ENCODE measurements at regions not wholly inside any gene's neighbourhood (a gene's known extent, or its start where the extent isn't known, plus 50 kb on each side); places are given as distances from the start of the nearest gene placed in this dataset.

DNA sequence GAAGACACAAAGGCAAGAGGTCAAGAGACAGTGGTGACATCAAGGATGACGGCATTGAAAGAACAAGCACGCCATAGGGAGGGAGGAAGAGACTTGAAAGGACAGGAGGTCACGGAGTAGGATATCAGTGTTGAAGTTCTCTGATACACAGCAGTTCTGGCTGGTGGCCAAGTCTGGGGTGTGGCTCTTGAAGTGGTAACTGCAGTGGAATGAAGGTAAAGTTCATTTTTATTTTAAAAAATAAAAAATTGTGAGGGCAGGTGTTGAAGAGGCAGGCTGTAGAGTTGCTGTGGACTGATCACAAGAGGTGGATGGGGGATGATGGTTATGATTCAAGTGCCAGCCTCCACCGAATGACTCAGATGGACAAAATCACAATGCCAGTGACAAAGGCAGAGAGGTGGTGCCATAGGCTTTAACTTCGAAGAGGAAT, 53.2 kb upstream of the BMP2 start:
- Mint-ChIP-seq H3K9me3 (peaks cover 0 to 5% of the 10 kb centered on the region in 2 experiments; a peak in 1 of 5 replicates), H3K27ac (no peak overlapping the region), H3K4me1 (peaks cover 4% of the 10 kb centered on the region in 2 experiments), H3K27me3 (ENCODE audit: low read depth) (no peaks in the 10 kb centered on the region; the same call in 1 of the 2 replicates), H3K4me3 (no peak overlapping the region), H3K36me3 (ENCODE audit: insufficient read depth in 1 of 3, low read depth in 3 of 3) (peaks cover 0 to 5% (median 3%) of the 10 kb centered on the region in 3 experiments; a peak in 2 of 7 replicates)
- H3K23ac ChIP-seq (ENCODE audit: insufficient read length, low read depth, low read length): no peak overlapping the region
- no peaks in the 10 kb centered on the region for H3K79me1 ChIP-seq (ENCODE audit: insufficient read depth, low read depth, low read length, poor library complexity, severe bottlenecking)
- no peak overlapping the region for H3K18ac ChIP-seq (ENCODE audit: insufficient read length, low read depth, low read length)
- no peak overlapping the region for H3K4ac ChIP-seq (ENCODE audit: low read depth, low read length)
- no peak overlapping the region for H3K27ac ChIP-seq (ENCODE audit: insufficient read length, low read depth, low read length)
- DNase-seq: no peak
- H2AK5ac ChIP-seq (ENCODE audit: insufficient read length, low read length): no peak overlapping the region
- H3K27me3 ChIP-seq (ENCODE audit: insufficient read depth, low read length): no peaks in the 10 kb centered on the region
- H3K4me1 ChIP-seq (ENCODE audit: insufficient read depth, low read length): no peaks in the 10 kb centered on the region
- no peak overlapping the region for H4K8ac ChIP-seq (replicated peaks; ENCODE audit: insufficient read length, low read depth, low read length)
- no peak overlapping the region for H3K56ac ChIP-seq (ENCODE audit: insufficient read length, low read depth, low read length)
- H3T11ph ChIP-seq (ENCODE audit: low read length): no peak overlapping the region
- no peak overlapping the region for H4K91ac ChIP-seq (ENCODE audit: insufficient read length, low read depth, low read length)
- no peak overlapping the region for H2BK15ac ChIP-seq (ENCODE audit: low read depth, low read length)
- WGBS (ENCODE audit: extremely low coverage, insufficient read length, low lambda C conversion rate): no CpG with 5 or more reads among the region's 5 CpGs
- no peaks in the 10 kb centered on the region for H3K9me3 ChIP-seq (ENCODE audit: control insufficient read depth, low read depth, low read length)
- H4K5ac ChIP-seq (ENCODE audit: insufficient read length, low read depth, low read length): no peak overlapping the region
- H2BK12ac ChIP-seq (ENCODE audit: insufficient read length, low read depth, low read length): no peak overlapping the region
- H3K4me2 ChIP-seq (ENCODE audit: insufficient read depth, insufficient read length, low read length): no peak overlapping the region
- no peaks in the 10 kb centered on the region for H4K20me1 ChIP-seq (ENCODE audit: control insufficient read depth, insufficient read depth, insufficient read length)
- no peak overlapping the region for H2BK5ac ChIP-seq (ENCODE audit: insufficient read length, low read length)
- H3K23me2 ChIP-seq (ENCODE audit: insufficient read length, low read depth, low read length, poor library complexity, severe bottlenecking): no peaks in the 10 kb centered on the region
- no peak overlapping the region for H3K9ac ChIP-seq (ENCODE audit: extremely low read depth, insufficient read length, low read length)
- H3K14ac ChIP-seq (ENCODE audit: insufficient read depth, low read length): no peak overlapping the region
- no peaks in the 10 kb centered on the region for H3K79me2 ChIP-seq (ENCODE audit: insufficient read depth, low read length)
- no peak overlapping the region for H2BK20ac ChIP-seq (ENCODE audit: low read depth, low read length, poor library complexity, severe bottlenecking)
- H2AFZ ChIP-seq (ENCODE audit: low read length): no peak overlapping the region
- H2BK120ac ChIP-seq (ENCODE audit: low read depth, low read length, poor library complexity, severe bottlenecking): no peak overlapping the region
- TF ChIP-seq, protein P1, sequence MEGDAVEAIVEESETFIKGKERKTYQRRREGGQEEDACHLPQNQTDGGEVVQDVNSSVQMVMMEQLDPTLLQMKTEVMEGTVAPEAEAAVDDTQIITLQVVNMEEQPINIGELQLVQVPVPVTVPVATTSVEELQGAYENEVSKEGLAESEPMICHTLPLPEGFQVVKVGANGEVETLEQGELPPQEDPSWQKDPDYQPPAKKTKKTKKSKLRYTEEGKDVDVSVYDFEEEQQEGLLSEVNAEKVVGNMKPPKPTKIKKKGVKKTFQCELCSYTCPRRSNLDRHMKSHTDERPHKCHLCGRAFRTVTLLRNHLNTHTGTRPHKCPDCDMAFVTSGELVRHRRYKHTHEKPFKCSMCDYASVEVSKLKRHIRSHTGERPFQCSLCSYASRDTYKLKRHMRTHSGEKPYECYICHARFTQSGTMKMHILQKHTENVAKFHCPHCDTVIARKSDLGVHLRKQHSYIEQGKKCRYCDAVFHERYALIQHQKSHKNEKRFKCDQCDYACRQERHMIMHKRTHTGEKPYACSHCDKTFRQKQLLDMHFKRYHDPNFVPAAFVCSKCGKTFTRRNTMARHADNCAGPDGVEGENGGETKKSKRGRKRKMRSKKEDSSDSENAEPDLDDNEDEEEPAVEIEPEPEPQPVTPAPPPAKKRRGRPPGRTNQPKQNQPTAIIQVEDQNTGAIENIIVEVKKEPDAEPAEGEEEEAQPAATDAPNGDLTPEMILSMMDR (conservative IDR thresholded peaks at IDR 0.05): no peak

All from H9 (cell line).